A673 (cell line): ENCODE measurements at regions not wholly inside any gene's neighbourhood (a gene's known extent, or its start where the extent isn't known, plus 50 kb on each side); places are given as distances from the start of the nearest gene placed in this dataset.

Source experiments
- CTCF ChIP-seq: fragments of 300-800, 200-600 bp; sonication (generic); conservative IDR thresholded peaks from 2 replicates; pipeline ENCODE4 v1.5.1; 2017; ENCODE audit warnings: low read depth, mild to moderate bottlenecking, antibody characterized with exemption, low read length, moderate library complexity, mixed read lengths
- EZH2 ChIP-seq: fragments of 200-600 bp; sonication (generic); IDR thresholded peaks from 2 replicates; pipeline ENCODE4 v1.6.1; 2017; ENCODE audit warnings: borderline replicate concordance, low read depth, mild to moderate bottlenecking, mixed read lengths, antibody characterized with exemption, low read length; ENCODE audit not compliant: poor library complexity, severe bottlenecking

- no peak for TF ChIP-seq CTCF
- TF ChIP-seq EZH2: no peak
Observed at GRCh38 chr2:196253116-196253480, 81.7 kb upstream of the STK17B start.
